ENCODE measurements at regions not wholly inside any gene's neighbourhood (a gene's known extent, or its start where the extent isn't known, plus 50 kb on each side); places are given as distances from the start of the nearest gene placed in this dataset.

- TF ChIP-seq CTCF (IDR thresholded peaks at IDR 0.05), result no peak
- Histone ChIP-seq H3K4me3 (no peak overlapping the region), H3K27me3 (no peaks in the 10 kb centered on the region), H3K27ac (no peak overlapping the region), H3K36me3 (no peaks in the 10 kb centered on the region), H3K4me1 (no peaks in the 10 kb centered on the region), H3K9me3 (no peaks in the 10 kb centered on the region)
- DNase-seq (no peak), ATAC-seq (no peak)
- intact Hi-C loops (cut with DNase I), result no loop called here
Measured at GRCh38 chr14:100451264-100451663, 128.1 kb downstream of the SLC25A47 start.

- H3K27ac ChIP-seq, result no peak overlapping the region
- DNase-seq (no peak), ATAC-seq (no peak)
- no peaks in the 10 kb centered on the region for H3K9me3 ChIP-seq
- H3K36me3 ChIP-seq, result no peaks in the 10 kb centered on the region
- no peak for TF ChIP-seq CTCF (IDR thresholded peaks at IDR 0.05)
- no peaks in the 10 kb centered on the region for H3K4me1 ChIP-seq
- intact Hi-C loops (cut with DNase I), result no loop called here
- H3K27me3 ChIP-seq, result no peaks in the 10 kb centered on the region
- H3K4me3 ChIP-seq, result no peak overlapping the region
Measured at GRCh38 chr14:100453930-100454329, 130.8 kb downstream of the SLC25A47 start.

- Histone ChIP-seq H3K9me3 (no peaks in the 10 kb centered on the region), H3K27me3 (no peaks in the 10 kb centered on the region), H3K27ac (no peak overlapping the region), H3K36me3 (no peaks in the 10 kb centered on the region), H3K4me1 (no peaks in the 10 kb centered on the region), H3K4me3 (no peak overlapping the region)
- TF ChIP-seq CTCF (IDR thresholded peaks at IDR 0.05), result no peak
- ATAC-seq (no peak), DNase-seq (no peak)
- intact Hi-C loops (cut with DNase I), result no loop called here
Measured at GRCh38 chr14:100454437-100454836, 131.3 kb downstream of the SLC25A47 start.

GRCh38 chr14:100463937-100464336 is 123.3 kb downstream of the BEGAIN start:
- Histone ChIP-seq H3K27ac (no peak overlapping the region), H3K36me3 (peaks cover 0 to 10% of the 10 kb centered on the region in 2 donors), H3K9me3 (no peaks in the 10 kb centered on the region), H3K27me3 (no peaks in the 10 kb centered on the region), H3K4me1 (no peaks in the 10 kb centered on the region), H3K4me3 (no peak overlapping the region)
- intact Hi-C loops (cut with DNase I), result no loop called here
- no peak for TF ChIP-seq CTCF (IDR thresholded peaks at IDR 0.05)
- ATAC-seq (no peak), DNase-seq (no peak)

GRCh38 chr14:100466111-100466856 is 120.9 kb downstream of the BEGAIN start:
- no peaks in the 10 kb centered on the region for H3K9me3 ChIP-seq
- intact Hi-C loops (cut with DNase I), result no loop called here
- H3K4me1 ChIP-seq, result no peaks in the 10 kb centered on the region
- no peaks in the 10 kb centered on the region for H3K27me3 ChIP-seq
- H3K4me3 ChIP-seq, result no peak overlapping the region
- no peak for DNase-seq
- ATAC-seq, result no peak
- no peak for TF ChIP-seq CTCF (IDR thresholded peaks at IDR 0.05)
- H3K36me3 ChIP-seq, result peaks cover 0 to 25% of the 10 kb centered on the region in 2 donors
- H3K27ac ChIP-seq, result no peak overlapping the region
